Lower leg skin (tissue), 4 donors: ENCODE measurements at regions not wholly inside any gene's neighbourhood (a gene's known extent, or its start where the extent isn't known, plus 50 kb on each side); places are given as distances from the start of the nearest gene placed in this dataset.

Experiments used
- DNase-seq, 2 donors: peaks; one replicate each; pipeline ENCODE4 v3.0.0-alpha.2; 2019; ENCODE audit warnings: low spot score in 2 of 2
- H3K4me3 ChIP-seq: fragments of 200-600 bp; sonication (generic); 2 replicates; pipeline ENCODE4 v1.5.1; 2017; ENCODE audit warnings: mild to moderate bottlenecking, low read depth; ENCODE audit not compliant: poor library complexity, severe bottlenecking
- POLR2A ChIP-seq, 2 donors: fragments of 450-650 bp; IDR thresholded peaks; one replicate each; pipeline ENCODE4 v1.6.1; 2016 to 2017; ENCODE audit warnings: antibody characterized with exemption in 2 of 2, mild to moderate bottlenecking in 1 of 2, moderate library complexity in 1 of 2
- WGBS, 2 donors: methylation state at CpG; one replicate each; pipeline ENCODE4 v1.1.5; 2018; 5-methylcytosine and 5-hydroxymethylcytosine counted together
- intact Hi-C: fragments of 100-400 bp; cut with DNase I; formaldehyde crosslinking; loops from one replicate; pipeline ENCODE4 v1.15.0; 2023; ENCODE audit warnings: low total_unique reads
- TF ChIP-seq, protein P1 (sequence below), 3 donors: fragments of 450-650 bp; IDR thresholded peaks; one replicate each; pipeline ENCODE4 v1.5.1; 2016; ENCODE audit warnings: antibody characterized with exemption in 3 of 3, mild to moderate bottlenecking in 3 of 3, moderate library complexity in 2 of 3

DNA sequence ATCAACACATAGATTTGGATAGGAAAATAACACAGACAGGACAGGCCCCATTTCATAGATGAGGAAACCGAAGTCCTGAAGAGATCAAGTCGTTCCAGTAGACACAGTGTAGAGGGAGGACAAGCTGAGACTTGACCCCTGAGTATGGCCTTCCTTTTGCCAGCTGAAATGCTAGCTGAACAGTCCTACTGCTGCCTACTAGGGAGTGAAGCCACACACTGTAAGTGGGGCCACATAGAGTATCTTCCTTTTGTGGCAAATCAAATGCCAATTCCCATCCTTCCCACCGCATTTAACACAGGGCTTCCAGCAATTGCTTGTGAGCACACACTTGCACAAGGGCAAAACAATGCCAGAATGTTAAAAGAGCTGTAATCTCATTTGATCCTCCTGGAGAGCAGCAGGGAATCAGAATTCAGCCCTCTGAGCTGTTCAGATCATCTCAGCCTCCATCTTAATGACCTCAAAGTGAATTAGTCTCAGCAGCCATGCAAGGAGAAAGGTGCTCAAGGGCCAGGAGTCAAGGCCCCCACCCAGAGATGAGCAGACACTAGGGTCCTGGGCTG is 380.5 kb downstream of the EMP1 start:
- TF ChIP-seq POLR2A (IDR thresholded peaks at IDR 0.05), result no peak
- TF ChIP-seq, protein P1, sequence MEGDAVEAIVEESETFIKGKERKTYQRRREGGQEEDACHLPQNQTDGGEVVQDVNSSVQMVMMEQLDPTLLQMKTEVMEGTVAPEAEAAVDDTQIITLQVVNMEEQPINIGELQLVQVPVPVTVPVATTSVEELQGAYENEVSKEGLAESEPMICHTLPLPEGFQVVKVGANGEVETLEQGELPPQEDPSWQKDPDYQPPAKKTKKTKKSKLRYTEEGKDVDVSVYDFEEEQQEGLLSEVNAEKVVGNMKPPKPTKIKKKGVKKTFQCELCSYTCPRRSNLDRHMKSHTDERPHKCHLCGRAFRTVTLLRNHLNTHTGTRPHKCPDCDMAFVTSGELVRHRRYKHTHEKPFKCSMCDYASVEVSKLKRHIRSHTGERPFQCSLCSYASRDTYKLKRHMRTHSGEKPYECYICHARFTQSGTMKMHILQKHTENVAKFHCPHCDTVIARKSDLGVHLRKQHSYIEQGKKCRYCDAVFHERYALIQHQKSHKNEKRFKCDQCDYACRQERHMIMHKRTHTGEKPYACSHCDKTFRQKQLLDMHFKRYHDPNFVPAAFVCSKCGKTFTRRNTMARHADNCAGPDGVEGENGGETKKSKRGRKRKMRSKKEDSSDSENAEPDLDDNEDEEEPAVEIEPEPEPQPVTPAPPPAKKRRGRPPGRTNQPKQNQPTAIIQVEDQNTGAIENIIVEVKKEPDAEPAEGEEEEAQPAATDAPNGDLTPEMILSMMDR (IDR thresholded peaks at IDR 0.05), result no peak
- WGBS, 2 donors, result 78 to 82% methylated on average over 3 of the region's 3 CpGs
- intact Hi-C loops, result no loop called here
- H3K4me3 ChIP-seq, result no peak overlapping the region
- no peak for DNase-seq

DNA sequence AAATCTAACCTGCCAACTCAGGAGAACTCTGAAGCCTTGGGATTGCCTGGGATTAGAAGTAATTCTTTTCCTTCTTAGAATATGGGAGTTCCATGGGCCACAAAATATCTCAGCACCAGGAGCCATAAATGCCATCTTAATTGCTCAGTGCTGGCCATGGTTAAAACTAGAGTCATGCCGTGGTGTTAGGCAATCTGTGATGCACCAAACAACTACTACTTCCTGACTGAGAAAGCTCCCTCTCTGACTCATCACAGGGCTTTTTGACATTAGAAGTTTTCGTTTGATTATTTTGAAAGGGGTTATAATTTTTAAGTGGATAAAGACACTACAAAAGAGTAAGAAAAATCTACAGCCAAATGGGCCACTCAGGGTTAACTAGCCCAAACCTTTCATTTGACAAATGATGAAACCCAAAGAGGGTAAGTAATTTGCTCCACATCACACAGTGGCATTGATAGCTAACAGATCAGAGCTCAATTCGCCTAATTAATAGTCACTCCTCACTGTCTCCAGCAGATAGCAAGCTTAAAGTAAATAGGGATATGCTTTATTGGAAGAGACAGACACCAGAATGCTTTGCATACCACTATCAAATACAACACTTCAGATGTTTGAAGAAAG is 377.3 kb downstream of the EMP1 start:
- DNase-seq, result no peak
- H3K4me3 ChIP-seq, result no peak overlapping the region
- intact Hi-C loops, result no loop called here
- 42 to 46% methylated on average over 3 of the region's 3 CpGs for WGBS, 2 donors
- TF ChIP-seq POLR2A (IDR thresholded peaks at IDR 0.05), result no peak
- TF ChIP-seq, protein P1 (IDR thresholded peaks at IDR 0.05), result no peak

GRCh38 chr12:13571035-13571434 is 374.5 kb downstream of the EMP1 start:
- TF ChIP-seq, protein P1 (IDR thresholded peaks at IDR 0.05), result no peak
- no peak for TF ChIP-seq POLR2A (IDR thresholded peaks at IDR 0.05)
- intact Hi-C loops, result no loop called here
- 76% methylated on average over 2 of the region's 2 CpGs for WGBS, 2 donors
- H3K4me3 ChIP-seq, result no peak overlapping the region
- DNase-seq, result no peak

GRCh38 chr12:13570005-13570694 is 373.6 kb downstream of the EMP1 start:
- no peak for DNase-seq
- TF ChIP-seq, protein P1 (IDR thresholded peaks at IDR 0.05), result no peak
- TF ChIP-seq POLR2A (IDR thresholded peaks at IDR 0.05), result no peak
- WGBS, 2 donors, result 33 to 42% methylated on average over 1 of the region's 1 CpG
- no peak overlapping the region for H3K4me3 ChIP-seq
- intact Hi-C loops, result no loop called here

GRCh38 chr12:13566292-13566691 is 369.8 kb downstream of the EMP1 start:
- intact Hi-C loops, result no loop called here
- TF ChIP-seq POLR2A (IDR thresholded peaks at IDR 0.05), result no peak
- TF ChIP-seq, protein P1 (IDR thresholded peaks at IDR 0.05), result no peak
- DNase-seq, result no peak
- no peak overlapping the region for H3K4me3 ChIP-seq
